GM12878 (cell line): ENCODE measurements at regions not wholly inside any gene's neighbourhood (a gene's known extent, or its start where the extent isn't known, plus 50 kb on each side); places are given as distances from the start of the nearest gene placed in this dataset.

ENCODE experiments used
- ATAC-seq: fragments of 200-7000 bp; cut with Tn5 transposase; 3 replicates; pipeline ENCODE4 v1.9.1; 2020; ENCODE audit warnings: mild to moderate bottlenecking, moderate library complexity
- BruUV-seq: library from RNA; stranded (reverse); fragments of 400-500 nt; replicated peaks from 2 replicates; lab custom pipeline; 2021; lab: Mats Ljungman, UMichigan
- CTCF ChIA-PET: fragments of 300-600 bp; sonication (Branson Sonifier 250); formaldehyde crosslinking; extraction: SDS; loops from one replicate; lab custom pipeline; 2021; ENCODE audit warnings: inconsistent platforms; lab: Yijun Ruan, JAX
- POLR2A ChIA-PET: fragments of 350-600 bp; formaldehyde crosslinking; extraction: SDS; loops from one replicate; lab custom pipeline; 2021; ENCODE audit warnings: inconsistent platforms; lab: Charles Lee
- RAD21 ChIA-PET: fragments of 300-600 bp; sonication (Branson Sonifier 250); formaldehyde crosslinking; loops from one replicate; lab custom pipeline; 2023; ENCODE audit warnings: antibody characterized with exemption; ENCODE audit not compliant: unreplicated experiment; lab: Charles Lee
- SMC1A ChIA-PET: fragments of 300-600 bp; sonication (Branson Sonifier 250); formaldehyde crosslinking; loops from one replicate; lab custom pipeline; 2023; ENCODE audit not compliant: unreplicated experiment, uncharacterized antibody; lab: Charles Lee
- DNase-seq: peaks from one replicate; pipeline ENCODE4 v3.0.0-alpha.2; 2011; ENCODE audit warnings: low read depth, low spot score
- FAIRE-seq: peaks from 3 replicates; lab custom pipeline; 2011; peaks lifted over from hg19 to GRCh38; lab: Jason Lieb, UNC
- H2AFZ ChIP-seq: 2 replicates; pipeline ENCODE4 v1.6.0; 2011; ENCODE audit warnings: low read depth, low read length, control low read depth; ENCODE audit not compliant: control insufficient read depth
- H3K27ac ChIP-seq: 2 replicates; pipeline ENCODE4 v1.5.1; 2011; ENCODE audit warnings: control low read depth; ENCODE audit not compliant: control insufficient read depth, insufficient read depth
- H3K27me3 ChIP-seq, 2 experiments: replicated peaks in 1 of 2; 2 replicates each; pipeline versions ENCODE4 v1.6.0 to v1.6.1; 2011; ENCODE audit warnings: low read length in 1 of 2; ENCODE audit not compliant: control insufficient read depth in 2 of 2, insufficient read depth in 2 of 2
- H3K36me3 ChIP-seq, 2 experiments: 2 replicates each; pipeline ENCODE4 v1.5.1; 2011; ENCODE audit warnings: low read length in 1 of 2; ENCODE audit not compliant: control insufficient read depth in 2 of 2, insufficient read depth in 2 of 2
- H3K4me1 ChIP-seq: 2 replicates; pipeline ENCODE4 v1.6.1; 2011; ENCODE audit warnings: mild to moderate bottlenecking, low read length, moderate library complexity, mixed read lengths; ENCODE audit not compliant: control insufficient read depth, insufficient read depth
- H3K4me2 ChIP-seq: 2 replicates; pipeline ENCODE4 v1.6.0; 2011; ENCODE audit warnings: control low read depth; ENCODE audit not compliant: control insufficient read depth, insufficient read depth
- H3K4me3 ChIP-seq: fragments of 200-600 bp; sonication (generic); 2 replicates; pipeline ENCODE4 v1.5.1; 2016
- H3K79me2 ChIP-seq: 2 replicates; pipeline ENCODE4 v1.6.0; 2011; ENCODE audit warnings: low read length; ENCODE audit not compliant: control insufficient read depth, insufficient read depth
- H3K9ac ChIP-seq: 2 replicates; pipeline ENCODE4 v1.8.0; 2011; ENCODE audit warnings: low read length, control low read depth, mixed read lengths; ENCODE audit not compliant: control insufficient read depth, insufficient read depth
- H3K9me3 ChIP-seq: replicated peaks from 3 replicates; pipeline ENCODE4 v1.5.1; 2011; ENCODE audit warnings: mild to moderate bottlenecking, low read length; ENCODE audit not compliant: control insufficient read depth, insufficient read depth
- H4K20me1 ChIP-seq: 2 replicates; pipeline ENCODE4 v1.6.0; 2011; ENCODE audit not compliant: control insufficient read depth, insufficient read depth
- CHD2 ChIP-seq: IDR thresholded peaks from 2 replicates; pipeline ENCODE4 v1.6.1; 2011; ENCODE audit warnings: low read depth, low read length, improper control_type of control experiment, borderline replicate concordance
- EP300 ChIP-seq, 2 experiments: fragments of 150-350 bp in 1 of 2; IDR thresholded peaks; 2 replicates each; pipeline ENCODE4 v1.6.1; 2011 to 2012; ENCODE audit warnings: low read depth in 2 of 2, low read length in 2 of 2, borderline replicate concordance in 1 of 2, improper control_type of control experiment in 1 of 2, inconsistent platforms in 1 of 2; ENCODE audit not compliant: control insufficient read depth in 1 of 2
- HDAC6 ChIP-seq: fragments of 200-600 bp; sonication (generic); IDR thresholded peaks from one replicate; pipeline ENCODE4 v1.8.0; 2017; ENCODE audit warnings: antibody characterized with exemption; ENCODE audit not compliant: unreplicated experiment
- IRF4 ChIP-seq: IDR thresholded peaks from 2 replicates; pipeline ENCODE4 v1.6.1; 2011; ENCODE audit warnings: low read depth, low read length
- MTA3 ChIP-seq: IDR thresholded peaks from 2 replicates; pipeline ENCODE4 v1.6.1; 2012; ENCODE audit warnings: low read length, inconsistent platforms, borderline replicate concordance
- NFIC ChIP-seq: IDR thresholded peaks from 2 replicates; pipeline ENCODE4 v1.6.1; 2012; ENCODE audit warnings: low read depth, mild to moderate bottlenecking, inconsistent platforms, low read length, moderate library complexity
- NFXL1 ChIP-seq: fragments of 450-650 bp; IDR thresholded peaks from 2 replicates; pipeline ENCODE4 v1.6.1; 2017; ENCODE audit warnings: antibody characterized with exemption, mild to moderate bottlenecking, borderline replicate concordance
- NFYB ChIP-seq: IDR thresholded peaks from 2 replicates; pipeline ENCODE4 v1.6.1; 2011; ENCODE audit warnings: low read depth, mild to moderate bottlenecking, low read length, improper control_type of control experiment, moderate library complexity; ENCODE audit not compliant: insufficient read depth
- RELA ChIP-seq: fragments of 450-650 bp; IDR thresholded peaks from 2 replicates; pipeline ENCODE4 v1.8.0; 2014; ENCODE audit warnings: borderline replicate concordance; ENCODE audit not compliant: partially characterized antibody
- SREBF2 ChIP-seq: IDR thresholded peaks from 2 replicates; pipeline ENCODE4 v1.6.1; 2012; ENCODE audit warnings: mild to moderate bottlenecking, low read length
- SUPT20H ChIP-seq: IDR thresholded peaks from 2 replicates; pipeline ENCODE4 v1.6.1; 2011; ENCODE audit warnings: low read depth, mild to moderate bottlenecking, low read length, moderate library complexity, borderline replicate concordance; ENCODE audit not compliant: control insufficient read depth
- TARDBP ChIP-seq: IDR thresholded peaks from 2 replicates; pipeline ENCODE4 v1.6.1; 2016; ENCODE audit warnings: borderline replicate concordance
- USF1 ChIP-seq: IDR thresholded peaks from 2 replicates; pipeline ENCODE4 v1.6.1; 2011; ENCODE audit warnings: borderline replicate concordance, low read depth, mild to moderate bottlenecking, moderate library complexity, mixed read lengths, low read length; ENCODE audit not compliant: insufficient read depth; ENCODE audit errors: extremely low read length
- USF2 ChIP-seq: IDR thresholded peaks from 2 replicates; pipeline ENCODE4 v1.6.1; 2011; ENCODE audit warnings: low read depth, low read length, improper control_type of control experiment, borderline replicate concordance
- ZBED1 ChIP-seq: IDR thresholded peaks from 2 replicates; pipeline ENCODE4 v1.6.1; 2016; ENCODE audit warnings: borderline replicate concordance
- ZBTB33 ChIP-seq: fragments of 450-650 bp; IDR thresholded peaks from 2 replicates; pipeline ENCODE4 v1.6.1; 2017; ENCODE audit warnings: mild to moderate bottlenecking
- ZNF217 ChIP-seq: fragments of 450-650 bp; IDR thresholded peaks from 2 replicates; pipeline ENCODE4 v1.6.1; 2017; ENCODE audit warnings: antibody characterized with exemption, mild to moderate bottlenecking
- WGBS: methylation state at CpG from one replicate; pipeline ENCODE4 v1.1.6; 2016; ENCODE audit warnings: low lambda C conversion rate; ENCODE audit not compliant: insufficient replicate concordance, insufficient coverage; ENCODE audit errors: missing lambda C conversion rate; 5-methylcytosine and 5-hydroxymethylcytosine counted together
- in situ Hi-C: fragments of 300-500 bp; cut with MboI; formaldehyde crosslinking; loops from 9 replicates; pipeline ENCODE4 v1.14.3; 2018; ENCODE audit warnings: mixed read lengths
- intact Hi-C: fragments of 100-400 bp; cut with micrococcal nuclease; formaldehyde crosslinking; loops from one replicate; pipeline ENCODE4 v1.14.2; 2022; ENCODE audit not compliant: unreplicated experiment

GRCh38 chr9:23342291-23342690 is 483.7 kb downstream of the ELAVL2 start:
- H3K4me1 ChIP-seq: no peaks in the 10 kb centered on the region
- SMC1A ChIA-PET: no interaction called here
- H3K36me3 ChIP-seq: no peaks in the 10 kb centered on the region
- DNase-seq: no peak
- H3K79me2 ChIP-seq: no peaks in the 10 kb centered on the region
- no peak overlapping the region for H3K4me2 ChIP-seq
- no peak overlapping the region for H3K27ac ChIP-seq
- TF ChIP-seq NFXL1 (no peak), SREBF2 (no peak), EP300 (IDR thresholded peaks at IDR 0.05; ENCODE audit: borderline replicate concordance in 1 of 2, control insufficient read depth in 1 of 2, low read depth in 2 of 2, low read length in 2 of 2) (no peak), ZNF217 (no peak), USF1 (no peak), CHD2 (no peak), NFYB (no peak), ZBED1 (no peak)
- POLR2A ChIA-PET: no interaction called here
- H4K20me1 ChIP-seq: no peaks in the 10 kb centered on the region
- no TSS peak for BruUV-seq
- in situ Hi-C loops (no loop called here), intact Hi-C loops (no loop called here)
- no peak overlapping the region for H3K4me3 ChIP-seq
- no peak for FAIRE-seq
- no peak for ATAC-seq
- CTCF ChIA-PET: no interaction called here
- RAD21 ChIA-PET: no interaction called here
- H3K9ac ChIP-seq: no peak overlapping the region
- H3K27me3 ChIP-seq: no peaks in the 10 kb centered on the region
- H2AFZ ChIP-seq: no peak overlapping the region
- 0% methylated on average over 1 of the region's 1 CpG for WGBS
- H3K9me3 ChIP-seq: no peaks in the 10 kb centered on the region

GRCh38 chr9:23343226-23343625 is 482.8 kb downstream of the ELAVL2 start:
- ChIA-PET CTCF (no interaction called here), SMC1A (no interaction called here), POLR2A (no interaction called here), RAD21 (no interaction called here)
- Histone ChIP-seq H3K79me2 (no peaks in the 10 kb centered on the region), H3K4me1 (no peaks in the 10 kb centered on the region), H3K27ac (no peak overlapping the region), H3K9ac (no peak overlapping the region), H2AFZ (no peak overlapping the region), H3K4me3 (no peak overlapping the region; the same call in 1 of the 2 replicates), H4K20me1 (no peaks in the 10 kb centered on the region), H3K4me2 (no peak overlapping the region), H3K9me3 (no peaks in the 10 kb centered on the region), H3K36me3 (no peaks in the 10 kb centered on the region), H3K27me3 (no peaks in the 10 kb centered on the region)
- 0% methylated on average over 1 of the region's 1 CpG for WGBS
- no peak for ATAC-seq
- no TSS peak for BruUV-seq
- intact Hi-C loops: no loop called here
- no peak for DNase-seq
- in situ Hi-C loops: no loop called here
- no peak for FAIRE-seq
- no peak for TF ChIP-seq ZBTB33
- TF ChIP-seq TARDBP: no peak
- no peak for TF ChIP-seq NFIC
- no peak for TF ChIP-seq USF2
- no peak for TF ChIP-seq SUPT20H
- no peak for TF ChIP-seq MTA3
- no peak for TF ChIP-seq RELA
- TF ChIP-seq IRF4: no peak
- TF ChIP-seq HDAC6: no peak
